ENCODE measurements at regions not wholly inside any gene's neighbourhood (a gene's known extent, or its start where the extent isn't known, plus 50 kb on each side); places are given as distances from the start of the nearest gene placed in this dataset.

GRCh38 chr13:111502957-111503356 lies 182.5 kb downstream of the TEX29 start:
- TF ChIP-seq CTCF (conservative IDR thresholded peaks at IDR 0.05; ENCODE audit: low read length) (no peak), EZH2phosphoT487 (IDR thresholded peaks at IDR 0.05; ENCODE audit: borderline replicate concordance) (no peak)

All from Loucy (cell line).